Fibroblast of lung (primary cell): ENCODE measurements at regions not wholly inside any gene's neighbourhood (a gene's known extent, or its start where the extent isn't known, plus 50 kb on each side); places are given as distances from the start of the nearest gene placed in this dataset.

Experiments
- DNase-seq, 2 donors: peaks; one replicate each; pipeline versions ENCODE4 v3.0.0 to v3.0.0-alpha.2; 2010; ENCODE audit warnings: low read depth in 2 of 2
- H2AFZ ChIP-seq: 2 replicates; pipeline ENCODE4 v1.5.1; 2012; ENCODE audit warnings: low read length, control low read depth, inconsistent platforms
- H3K27ac ChIP-seq: 2 replicates; pipeline ENCODE4 v1.5.1; 2011; ENCODE audit warnings: low read length, control low read depth; ENCODE audit not compliant: insufficient read depth
- H3K27me3 ChIP-seq: 2 replicates; pipeline ENCODE4 v1.5.1; 2011; ENCODE audit warnings: mild to moderate bottlenecking, low read length; ENCODE audit not compliant: control insufficient read depth, insufficient read depth
- H3K36me3 ChIP-seq: 2 replicates; pipeline ENCODE4 v1.5.1; 2011; ENCODE audit warnings: low read length; ENCODE audit not compliant: control insufficient read depth, insufficient read depth
- H3K4me1 ChIP-seq: 2 replicates; pipeline ENCODE4 v1.5.1; 2011; ENCODE audit warnings: low read length; ENCODE audit not compliant: control insufficient read depth, insufficient read depth; ENCODE audit errors: extremely low read depth
- H3K4me2 ChIP-seq: 2 replicates; pipeline ENCODE4 v1.5.1; 2011; ENCODE audit warnings: low read length, control low read depth; ENCODE audit not compliant: insufficient read depth; ENCODE audit errors: extremely low read depth
- H3K4me3 ChIP-seq, 4 experiments: fragments of 200-600 bp in 1 of 4; sonication (generic) in 1 of 4; replicated peaks in 1 of 4; 2 replicates each; pipeline ENCODE4 v1.5.1; 2011 to 2016; ENCODE audit warnings: low read length in 4 of 4, low read depth in 3 of 4, mild to moderate bottlenecking in 3 of 4, control low read depth in 2 of 4, inconsistent platforms in 1 of 4, mixed read lengths in 1 of 4; ENCODE audit not compliant: insufficient read depth in 1 of 4; ENCODE audit errors: control extremely low read depth in 1 of 4
- H3K79me2 ChIP-seq: 2 replicates; pipeline ENCODE4 v1.5.1; 2012; ENCODE audit warnings: mild to moderate bottlenecking, low read length, inconsistent platforms; ENCODE audit not compliant: control insufficient read depth, insufficient read depth
- H3K9ac ChIP-seq: 2 replicates; pipeline ENCODE4 v1.5.1; 2011; ENCODE audit warnings: mild to moderate bottlenecking, low read length, control low read depth; ENCODE audit not compliant: insufficient read depth
- H3K9me3 ChIP-seq: 2 replicates; pipeline ENCODE4 v1.5.1; 2012; ENCODE audit warnings: low read depth, low read length; ENCODE audit not compliant: control insufficient read depth, insufficient read depth
- H4K20me1 ChIP-seq: 2 replicates; pipeline ENCODE4 v1.5.1; 2011; ENCODE audit warnings: low read length; ENCODE audit not compliant: control insufficient read depth, insufficient read depth; ENCODE audit errors: extremely low read depth
- EZH2 ChIP-seq: IDR thresholded peaks from 2 replicates; pipeline ENCODE4 v1.5.1; 2012; ENCODE audit warnings: low read length, control low read depth, mild to moderate bottlenecking; ENCODE audit errors: missing control alignments
- TF ChIP-seq, protein P1 (sequence below), 2 donors: IDR thresholded peaks in 1 of 2; conservative IDR thresholded peaks in 1 of 2; 1 replicate in 1 of 2; 2 replicates in 1 of 2; pipeline ENCODE4 v1.5.1; 2011 to 2012; ENCODE audit warnings: low read length in 2 of 2, control low read depth in 1 of 2, inconsistent platforms in 1 of 2, low read depth in 1 of 2, mild to moderate bottlenecking in 1 of 2

DNA sequence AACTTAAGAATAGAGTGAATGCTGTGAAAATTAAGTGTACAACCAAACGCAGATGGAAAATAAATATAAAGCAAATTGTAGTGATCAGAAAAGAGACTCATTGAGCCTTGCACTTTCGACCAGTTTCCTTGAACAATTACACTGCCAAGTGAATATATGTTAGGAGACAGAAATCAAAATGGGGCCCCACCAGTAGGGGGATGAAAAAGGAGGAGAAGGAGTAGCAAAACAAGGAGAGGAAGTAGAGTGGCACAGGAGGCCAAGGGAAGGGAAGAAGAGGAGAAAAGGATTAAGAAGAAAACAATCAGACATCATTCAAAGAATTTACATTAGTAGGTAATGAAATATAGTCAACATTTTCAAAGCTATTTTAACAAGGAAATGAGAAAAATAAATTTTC is 1770.6 kb downstream of the PLA2G4A start:
- H3K4me3 ChIP-seq: no peak overlapping the region
- H3K27me3 ChIP-seq: no peaks in the 10 kb centered on the region
- no peaks in the 10 kb centered on the region for H3K4me1 ChIP-seq
- H3K4me2 ChIP-seq: no peak overlapping the region
- no peaks in the 10 kb centered on the region for H3K9me3 ChIP-seq
- H3K9ac ChIP-seq: no peak overlapping the region
- no peak for DNase-seq
- H2AFZ ChIP-seq: no peak overlapping the region
- TF ChIP-seq, protein P1, sequence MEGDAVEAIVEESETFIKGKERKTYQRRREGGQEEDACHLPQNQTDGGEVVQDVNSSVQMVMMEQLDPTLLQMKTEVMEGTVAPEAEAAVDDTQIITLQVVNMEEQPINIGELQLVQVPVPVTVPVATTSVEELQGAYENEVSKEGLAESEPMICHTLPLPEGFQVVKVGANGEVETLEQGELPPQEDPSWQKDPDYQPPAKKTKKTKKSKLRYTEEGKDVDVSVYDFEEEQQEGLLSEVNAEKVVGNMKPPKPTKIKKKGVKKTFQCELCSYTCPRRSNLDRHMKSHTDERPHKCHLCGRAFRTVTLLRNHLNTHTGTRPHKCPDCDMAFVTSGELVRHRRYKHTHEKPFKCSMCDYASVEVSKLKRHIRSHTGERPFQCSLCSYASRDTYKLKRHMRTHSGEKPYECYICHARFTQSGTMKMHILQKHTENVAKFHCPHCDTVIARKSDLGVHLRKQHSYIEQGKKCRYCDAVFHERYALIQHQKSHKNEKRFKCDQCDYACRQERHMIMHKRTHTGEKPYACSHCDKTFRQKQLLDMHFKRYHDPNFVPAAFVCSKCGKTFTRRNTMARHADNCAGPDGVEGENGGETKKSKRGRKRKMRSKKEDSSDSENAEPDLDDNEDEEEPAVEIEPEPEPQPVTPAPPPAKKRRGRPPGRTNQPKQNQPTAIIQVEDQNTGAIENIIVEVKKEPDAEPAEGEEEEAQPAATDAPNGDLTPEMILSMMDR (conservative IDR thresholded peaks at IDR 0.05 in 1 of 2, IDR thresholded peaks at IDR 0.05 in 1 of 2; ENCODE audit: low read depth in 1 of 2, low read length in 2 of 2): no peak
- TF ChIP-seq EZH2: no peak
- no peak overlapping the region for H3K27ac ChIP-seq
- no peaks in the 10 kb centered on the region for H3K36me3 ChIP-seq
- no peaks in the 10 kb centered on the region for H4K20me1 ChIP-seq
- no peaks in the 10 kb centered on the region for H3K79me2 ChIP-seq

DNA sequence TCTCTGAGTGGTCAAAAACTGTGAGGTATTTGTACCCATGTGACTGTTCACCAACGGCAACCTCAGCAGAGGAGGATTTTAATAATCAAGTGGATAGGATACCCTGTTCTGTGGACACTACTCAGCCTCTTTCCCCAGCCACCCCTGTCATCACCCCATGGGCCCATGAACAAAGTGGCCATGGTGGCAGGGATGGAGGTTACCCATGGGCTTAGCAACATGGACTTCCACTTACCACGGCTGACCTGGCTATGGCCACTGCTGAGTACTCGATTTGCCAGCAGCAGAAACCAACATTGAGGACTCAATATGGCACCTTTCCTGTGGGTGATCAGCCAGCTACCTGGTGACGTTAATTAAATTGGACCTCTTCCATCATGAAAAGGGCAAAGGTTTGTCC is 1782.7 kb downstream of the PLA2G4A start:
- Histone ChIP-seq H3K9ac (no peak overlapping the region), H3K79me2 (no peaks in the 10 kb centered on the region), H3K4me3 (no peak overlapping the region), H2AFZ (no peak overlapping the region), H3K4me2 (no peak overlapping the region), H4K20me1 (no peaks in the 10 kb centered on the region), H3K27ac (no peak overlapping the region), H3K9me3 (no peaks in the 10 kb centered on the region), H3K4me1 (no peaks in the 10 kb centered on the region), H3K36me3 (no peaks in the 10 kb centered on the region), H3K27me3 (no peaks in the 10 kb centered on the region)
- TF ChIP-seq, protein P1 (conservative IDR thresholded peaks at IDR 0.05 in 1 of 2, IDR thresholded peaks at IDR 0.05 in 1 of 2; ENCODE audit: low read depth in 1 of 2, low read length in 2 of 2): no peak
- TF ChIP-seq EZH2: no peak
- no peak for DNase-seq

DNA sequence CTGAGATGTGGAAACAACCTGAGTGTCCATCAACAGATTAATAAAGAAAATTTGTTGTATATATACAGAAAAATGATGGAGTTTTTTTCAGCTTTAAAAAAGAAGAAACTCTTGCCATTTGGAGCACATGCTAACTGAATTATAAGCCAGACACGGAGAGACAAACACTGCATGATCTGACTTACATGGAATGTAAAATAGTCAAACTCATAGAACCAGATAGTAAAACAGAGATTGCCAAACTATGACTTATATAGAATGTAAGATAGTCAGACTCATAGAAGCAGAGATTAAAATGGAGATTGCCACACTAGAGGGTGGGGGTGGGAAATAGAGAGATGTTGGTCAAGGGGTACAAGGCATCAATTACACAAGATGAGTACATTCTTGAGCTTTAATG is 1786.6 kb downstream of the PLA2G4A start:
- Histone ChIP-seq H3K27me3 (no peaks in the 10 kb centered on the region), H3K79me2 (no peaks in the 10 kb centered on the region), H2AFZ (no peak overlapping the region), H4K20me1 (no peaks in the 10 kb centered on the region), H3K4me1 (no peaks in the 10 kb centered on the region), H3K4me2 (no peak overlapping the region), H3K9me3 (no peaks in the 10 kb centered on the region), H3K4me3 (no peak overlapping the region), H3K36me3 (no peaks in the 10 kb centered on the region), H3K27ac (no peak overlapping the region), H3K9ac (no peak overlapping the region)
- TF ChIP-seq, protein P1 (conservative IDR thresholded peaks at IDR 0.05 in 1 of 2, IDR thresholded peaks at IDR 0.05 in 1 of 2; ENCODE audit: low read depth in 1 of 2, low read length in 2 of 2): no peak
- peak in 1 of 2 donors; percentile 44 for DNase-seq
